K562 (cell line): ENCODE measurements at regions not wholly inside any gene's neighbourhood (a gene's known extent, or its start where the extent isn't known, plus 50 kb on each side); places are given as distances from the start of the nearest gene placed in this dataset.
A peak's percentile ranks its signal among the peaks of the same experiment; 100 is the strongest.

Experiments used
- CTBP1 ChIP-seq: fragments of 450-650 bp; IDR thresholded peaks from 2 replicates; pipeline ENCODE4 v1.6.1; 2016; ENCODE audit warnings: borderline replicate concordance
- HOXB6 ChIP-seq: fragments of 250-450 bp; sonication (Bioruptor Pico); IDR thresholded peaks from 2 replicates; pipeline ENCODE4 v1.5.1; 2022; ENCODE audit warnings: mild to moderate bottlenecking, borderline replicate concordance
- IRF9 ChIP-seq: fragments of 450-650 bp; IDR thresholded peaks from 2 replicates; pipeline ENCODE4 v1.6.1; 2016; ENCODE audit warnings: missing biosample characterization, missing genetic modification characterization
- SMAD3 ChIP-seq: fragments of 450-650 bp; formaldehyde crosslinking; conservative IDR thresholded peaks from 2 replicates; pipeline ENCODE4 v1.4.0; 2020; ENCODE audit warnings: mild to moderate bottlenecking
- TCF3 ChIP-seq: sonication (generic); formaldehyde crosslinking; IDR thresholded peaks from 2 replicates; pipeline ENCODE4 v1.4.0; 2020; ENCODE audit warnings: mild to moderate bottlenecking, missing genetic modification reagents
- THAP7 ChIP-seq: fragments of 250-450 bp; sonication (Bioruptor Pico); IDR thresholded peaks from 2 replicates; pipeline ENCODE4 v1.5.0; 2021
- ZNF197 ChIP-seq: fragments of 200-800 bp; sonication (Bioruptor generic); IDR thresholded peaks from 2 replicates; pipeline ENCODE4 v1.6.1; 2016; ENCODE audit warnings: low read depth, missing genetic modification characterization, missing compliant biosample characterization
- ZNF318 ChIP-seq, 2 experiments: fragments of 450-650 bp; IDR thresholded peaks; 2 replicates each; pipeline ENCODE4 v1.6.1; 2016; ENCODE audit warnings: mild to moderate bottlenecking in 2 of 2, borderline replicate concordance in 1 of 2, low read depth in 1 of 2, moderate library complexity in 1 of 2
- ZNF449 ChIP-seq: fragments of 250-450 bp; sonication (Bioruptor Pico); IDR thresholded peaks from 2 replicates; pipeline ENCODE4 v1.8.0; 2022; ENCODE audit warnings: moderate library complexity, mild to moderate bottlenecking, inconsistent platforms
- ZNF589 ChIP-seq: fragments of 200-800 bp; sonication (Bioruptor generic); IDR thresholded peaks from 2 replicates; pipeline ENCODE4 v1.6.1; 2016; ENCODE audit warnings: low read depth, missing genetic modification characterization, missing compliant biosample characterization
- ZNF766 ChIP-seq: fragments of 200-800 bp; sonication (Bioruptor generic); conservative IDR thresholded peaks from 2 replicates; pipeline ENCODE4 v1.6.1; 2016; ENCODE audit warnings: missing genetic modification characterization, missing compliant biosample characterization
- TF ChIP-seq, protein P1 (sequence below): fragments of 450-650 bp; formaldehyde crosslinking; IDR thresholded peaks from 2 replicates; pipeline ENCODE4 v1.4.0; 2022; ENCODE audit warnings: mild to moderate bottlenecking, moderate library complexity

DNA sequence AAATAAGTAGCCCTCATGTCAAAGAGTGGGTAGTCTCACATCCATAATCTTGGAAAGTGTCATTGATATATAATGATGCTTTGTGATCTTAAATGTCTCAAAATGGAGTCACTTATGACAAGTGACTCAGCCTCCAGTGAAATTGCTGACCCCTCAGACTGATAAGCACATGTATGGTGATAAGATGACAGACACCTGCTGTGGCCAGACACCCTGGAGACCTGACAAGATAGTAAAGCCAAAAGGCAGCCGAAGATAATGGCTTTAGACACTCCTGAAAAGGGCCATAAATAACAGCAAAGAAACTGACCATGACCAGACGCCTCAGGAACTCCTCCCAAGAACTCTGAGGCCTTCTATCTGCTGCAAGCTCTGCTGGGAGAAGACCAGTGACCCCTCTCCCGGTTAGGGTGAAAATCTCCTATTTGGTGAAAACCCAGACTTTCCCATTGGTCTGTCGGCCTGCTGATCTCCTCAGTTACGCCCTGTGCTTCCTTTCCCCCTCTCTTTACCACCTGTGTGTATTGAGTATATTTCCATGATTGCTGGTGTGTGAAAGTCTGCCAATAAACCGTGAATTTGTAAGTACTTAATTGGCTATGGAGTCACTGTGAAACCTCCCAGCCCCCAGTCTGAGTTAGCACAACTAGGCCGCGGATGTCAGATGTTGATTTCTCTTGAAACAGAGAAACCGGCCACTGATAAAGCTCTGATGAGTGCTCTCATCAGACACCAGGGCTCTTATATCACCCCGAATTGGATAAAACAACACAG is 226.7 kb upstream of the MYOCD start (continued):
- TF ChIP-seq CTBP1: peak; percentile 87
- TF ChIP-seq TCF3 (CRISPR knock-in tag): peak; percentile 92
- TF ChIP-seq, protein P1, sequence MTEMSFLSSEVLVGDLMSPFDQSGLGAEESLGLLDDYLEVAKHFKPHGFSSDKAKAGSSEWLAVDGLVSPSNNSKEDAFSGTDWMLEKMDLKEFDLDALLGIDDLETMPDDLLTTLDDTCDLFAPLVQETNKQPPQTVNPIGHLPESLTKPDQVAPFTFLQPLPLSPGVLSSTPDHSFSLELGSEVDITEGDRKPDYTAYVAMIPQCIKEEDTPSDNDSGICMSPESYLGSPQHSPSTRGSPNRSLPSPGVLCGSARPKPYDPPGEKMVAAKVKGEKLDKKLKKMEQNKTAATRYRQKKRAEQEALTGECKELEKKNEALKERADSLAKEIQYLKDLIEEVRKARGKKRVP (CRISPR knock-in tag): peak; percentile 89
- peak; percentile 97 for TF ChIP-seq SMAD3
- TF ChIP-seq ZNF197 (CRISPR knock-in tag): peak; percentile 88; the same call in 1 of the 2 replicates
- TF ChIP-seq ZNF766 (CRISPR knock-in tag): peak; percentile 96
- TF ChIP-seq THAP7 (CRISPR knock-in tag): no peak
- TF ChIP-seq IRF9 (tag): peak; percentile 92
- 0 out of 4 replicates have a peak, but pooled peaks of 1 of the 2 experiments have one; percentile 25 for TF ChIP-seq ZNF318 (IDR thresholded peaks at IDR 0.05; ENCODE audit: borderline replicate concordance in 1 of 2, low read depth in 1 of 2)
- peak; percentile 90 for TF ChIP-seq ZNF449 (CRISPR knock-in tag)
- no peak for TF ChIP-seq HOXB6
- TF ChIP-seq ZNF589 (CRISPR knock-in tag): peak; percentile 96
